GM23248 (cell line): ENCODE measurements at regions not wholly inside any gene's neighbourhood (a gene's known extent, or its start where the extent isn't known, plus 50 kb on each side); places are given as distances from the start of the nearest gene placed in this dataset.

Experiments used
- DNase-seq: peaks from one replicate; pipeline ENCODE4 v3.0.0-alpha.2; 2015
- H2AFZ ChIP-seq: fragments of 200-600 bp; sonication (generic); 2 replicates; pipeline ENCODE4 v1.6.1; 2016; ENCODE audit warnings: antibody characterized with exemption
- H3F3A ChIP-seq: fragments of 200-600 bp; sonication (generic); 2 replicates; pipeline ENCODE4 v1.6.1; 2016; ENCODE audit warnings: mild to moderate bottlenecking, antibody characterized with exemption, mixed run types; ENCODE audit not compliant: insufficient read depth
- H3K27ac ChIP-seq: fragments of 200-600 bp; sonication (generic); 2 replicates; pipeline ENCODE4 v1.5.1; 2016; ENCODE audit warnings: mild to moderate bottlenecking
- H3K27me3 ChIP-seq: fragments of 200-600 bp; sonication (generic); replicated peaks from 2 replicates; pipeline ENCODE4 v1.6.1; 2016; ENCODE audit warnings: mild to moderate bottlenecking; ENCODE audit not compliant: insufficient read depth
- H3K36me3 ChIP-seq: fragments of 200-600 bp; sonication (generic); 2 replicates; pipeline ENCODE4 v1.6.1; 2016; ENCODE audit warnings: low read depth, mild to moderate bottlenecking
- H3K4me1 ChIP-seq: fragments of 200-600 bp; sonication (generic); 2 replicates; pipeline ENCODE4 v1.6.1; 2016; ENCODE audit warnings: mild to moderate bottlenecking; ENCODE audit not compliant: insufficient read depth
- H3K4me2 ChIP-seq: fragments of 200-600 bp; sonication (generic); one replicate; pipeline ENCODE4 v1.6.1; 2016; ENCODE audit warnings: mild to moderate bottlenecking; ENCODE audit not compliant: unreplicated experiment
- H3K4me3 ChIP-seq: fragments of 200-600 bp; sonication (generic); 2 replicates; pipeline ENCODE4 v1.5.1; 2016; ENCODE audit warnings: mild to moderate bottlenecking
- H3K79me2 ChIP-seq: fragments of 200-600 bp; sonication (generic); 2 replicates; pipeline ENCODE4 v1.6.1; 2016; ENCODE audit warnings: mild to moderate bottlenecking; ENCODE audit not compliant: insufficient read depth
- H3K9ac ChIP-seq: fragments of 200-600 bp; sonication (generic); 2 replicates; pipeline ENCODE4 v1.6.1; 2016; ENCODE audit warnings: mild to moderate bottlenecking
- H3K9me2 ChIP-seq: fragments of 200-600 bp; sonication (generic); 2 replicates; pipeline ENCODE4 v1.6.1; 2016; ENCODE audit warnings: mixed run types, mild to moderate bottlenecking, moderate library complexity; ENCODE audit not compliant: insufficient read depth
- H3K9me3 ChIP-seq: fragments of 200-600 bp; sonication (generic); one replicate; pipeline ENCODE4 v1.6.1; 2017; ENCODE audit warnings: low read depth
- H4K20me1 ChIP-seq: fragments of 200-600 bp; sonication (generic); 2 replicates; pipeline ENCODE4 v1.6.0; 2016; ENCODE audit not compliant: insufficient read depth
- EZH2 ChIP-seq: fragments of 200-600 bp; sonication (generic); IDR thresholded peaks from 2 replicates; pipeline ENCODE4 v1.6.1; 2018; ENCODE audit warnings: antibody characterized with exemption, mild to moderate bottlenecking; ENCODE audit not compliant: insufficient read depth, poor library complexity, severe bottlenecking
- EZH2phosphoT487 ChIP-seq: fragments of 200-600 bp; sonication (generic); IDR thresholded peaks from 2 replicates; pipeline ENCODE4 v1.6.1; 2018; ENCODE audit warnings: antibody characterized with exemption, moderate library complexity, mild to moderate bottlenecking, low read depth; ENCODE audit not compliant: insufficient read depth
- WGBS, 2 experiments: methylation state at CpG; one replicate each; pipeline ENCODE4 v1.1.6; 2015 to 2017; ENCODE audit warnings: low lambda C conversion rate in 2 of 2, low coverage in 1 of 2; ENCODE audit errors: missing lambda C conversion rate in 2 of 2; 5-methylcytosine and 5-hydroxymethylcytosine counted together
- in situ Hi-C: fragments of 300-500 bp; cut with MboI; formaldehyde crosslinking; loops from 2 replicates; pipeline ENCODE4 v1.15.0; 2020

DNA sequence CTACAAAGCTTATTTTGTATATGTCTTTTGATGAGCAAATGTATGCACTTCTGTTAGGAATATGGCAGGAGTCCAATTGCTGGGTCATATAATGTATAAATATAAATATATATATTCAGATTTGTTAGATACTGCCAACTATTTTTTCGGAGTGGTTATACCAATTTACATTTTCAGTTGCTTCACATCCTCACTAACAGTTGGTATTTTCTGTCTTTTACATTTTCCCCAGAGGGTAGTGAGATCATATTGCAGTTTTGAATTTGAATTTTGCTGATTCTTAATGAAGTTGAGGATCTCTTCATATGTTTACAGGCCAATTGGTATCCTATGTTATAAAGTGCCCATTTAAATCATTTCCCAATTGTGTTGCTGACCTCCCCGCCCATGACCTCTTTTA is 139.0 kb upstream of the KCNMB2 start:
- Histone ChIP-seq H3K27me3 (no peaks in the 10 kb centered on the region), H3K9me3 (no peaks in the 10 kb centered on the region), H3K27ac (no peak overlapping the region), H2AFZ (no peak overlapping the region), H3K9me2 (no peaks in the 10 kb centered on the region), H3F3A (peaks cover 29% of the 10 kb centered on the region), H3K4me1 (peaks cover 24% of the 10 kb centered on the region), H3K79me2 (no peaks in the 10 kb centered on the region), H3K4me2 (no peak overlapping the region), H4K20me1 (no peaks in the 10 kb centered on the region), H3K9ac (no peak overlapping the region), H3K36me3 (no peaks in the 10 kb centered on the region), H3K4me3 (no peak overlapping the region)
- DNase-seq = no peak
- no peak for TF ChIP-seq EZH2phosphoT487
- no peak for TF ChIP-seq EZH2
- WGBS, 2 experiments = 88 to 96% methylated on average over 2 of the region's 2 CpGs
- in situ Hi-C loops = no loop called here

DNA sequence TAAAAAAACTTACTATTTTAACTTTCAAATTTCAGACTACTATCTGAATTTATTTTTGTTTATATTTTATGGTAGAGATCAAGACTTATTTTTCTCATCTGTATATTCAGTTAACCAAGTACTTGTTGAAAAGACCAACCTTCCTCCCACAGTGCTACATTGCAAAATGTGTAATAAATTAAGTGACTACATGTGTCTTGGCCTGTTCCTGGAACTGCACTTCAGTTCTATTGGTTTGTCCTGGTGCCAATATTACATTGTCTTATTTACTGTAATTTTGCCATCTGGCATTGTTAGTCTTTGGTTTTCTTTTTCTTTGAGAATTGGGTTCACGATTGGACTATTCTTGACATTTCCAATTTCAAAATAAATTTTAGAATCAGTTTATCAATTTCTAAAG is 138.4 kb upstream of the KCNMB2 start:
- no peaks in the 10 kb centered on the region for H3K9me2 ChIP-seq
- no peak overlapping the region for H3K9ac ChIP-seq
- peaks cover 19% of the 10 kb centered on the region for H3K4me1 ChIP-seq
- H2AFZ ChIP-seq = no peak overlapping the region
- H3K27me3 ChIP-seq = no peaks in the 10 kb centered on the region
- peaks cover 22% of the 10 kb centered on the region for H3F3A ChIP-seq
- 21 to 26% methylated on average over 1 of the region's 1 CpG for WGBS, 2 experiments
- no peak overlapping the region for H3K4me3 ChIP-seq
- no peaks in the 10 kb centered on the region for H3K36me3 ChIP-seq
- no peak overlapping the region for H3K27ac ChIP-seq
- H3K9me3 ChIP-seq = no peaks in the 10 kb centered on the region
- DNase-seq = peak; percentile 14
- H4K20me1 ChIP-seq = no peaks in the 10 kb centered on the region
- TF ChIP-seq EZH2 = no peak
- TF ChIP-seq EZH2phosphoT487 = no peak
- no peak overlapping the region for H3K4me2 ChIP-seq
- H3K79me2 ChIP-seq = no peaks in the 10 kb centered on the region
- in situ Hi-C loops = no loop called here

DNA sequence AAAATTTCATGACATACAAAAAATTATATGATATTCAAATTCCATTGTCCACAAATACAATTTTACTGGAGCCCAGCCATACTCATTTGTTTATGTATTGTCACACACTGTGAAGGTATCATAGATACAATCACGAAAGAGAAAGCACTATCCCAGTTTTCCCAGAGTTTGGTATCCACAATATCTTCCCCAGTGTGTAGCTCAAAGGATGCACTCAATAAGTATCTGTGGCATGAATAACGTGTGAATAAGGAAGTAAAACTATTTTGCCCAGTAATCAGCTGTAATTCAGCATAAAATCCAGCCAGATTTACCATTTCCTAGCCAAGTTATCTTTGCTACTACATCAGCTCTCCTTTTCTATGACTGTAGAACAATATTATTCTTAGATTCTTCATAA is 131.3 kb upstream of the KCNMB2 start:
- no peak overlapping the region for H3K27ac ChIP-seq
- 0 out of 2 replicates have a peak, but pooled peaks cover 7% of the 10 kb centered on the region for H3F3A ChIP-seq
- H4K20me1 ChIP-seq = no peaks in the 10 kb centered on the region
- DNase-seq = peak; percentile 38
- H3K4me2 ChIP-seq = peak overlapping the region; percentile 62
- TF ChIP-seq EZH2phosphoT487 (no peak), EZH2 (no peak)
- no peaks in the 10 kb centered on the region for H3K79me2 ChIP-seq
- 18 to 19% methylated on average over 2 of the region's 2 CpGs for WGBS, 2 experiments
- no peaks in the 10 kb centered on the region for H3K27me3 ChIP-seq
- no peaks in the 10 kb centered on the region for H3K9me2 ChIP-seq
- no peaks in the 10 kb centered on the region for H3K9me3 ChIP-seq
- H2AFZ ChIP-seq = peak overlapping the region; percentile 48
- in situ Hi-C loops = no loop called here
- H3K4me3 ChIP-seq = peak overlapping the region; percentile 32
- H3K4me1 ChIP-seq = peaks cover 20% of the 10 kb centered on the region
- H3K36me3 ChIP-seq = no peaks in the 10 kb centered on the region
- no peak overlapping the region for H3K9ac ChIP-seq

DNA sequence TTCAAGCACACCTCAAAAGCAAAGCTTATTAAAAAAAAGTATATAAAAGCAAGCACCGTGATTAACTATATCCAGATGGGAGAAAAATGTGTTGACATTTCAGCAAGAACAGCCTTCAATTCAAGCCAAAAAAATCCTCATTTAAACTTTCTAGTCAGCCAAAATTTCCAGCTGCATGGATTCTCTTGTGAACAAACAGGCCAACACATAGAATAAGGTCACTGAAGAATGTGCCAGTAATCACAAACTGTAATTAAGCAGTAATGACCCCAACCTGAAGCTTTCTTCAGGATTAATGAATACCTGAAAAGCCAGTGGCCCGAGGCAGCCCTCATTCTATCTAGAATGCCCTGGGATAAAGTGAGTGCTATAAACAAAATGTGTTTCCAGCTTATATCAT is 130.7 kb upstream of the KCNMB2 start:
- Histone ChIP-seq H3K79me2 (no peaks in the 10 kb centered on the region), H3K4me1 (peaks cover 20% of the 10 kb centered on the region), H3K27me3 (no peaks in the 10 kb centered on the region), H2AFZ (peak overlapping the region; percentile 48), H3K9ac (no peak overlapping the region), H4K20me1 (no peaks in the 10 kb centered on the region), H3K4me2 (peak overlapping the region; percentile 62), H3K27ac (no peak overlapping the region), H3K9me3 (no peaks in the 10 kb centered on the region), H3K4me3 (peak overlapping the region; percentile 32), H3K36me3 (no peaks in the 10 kb centered on the region), H3K9me2 (no peaks in the 10 kb centered on the region), H3F3A (0 out of 2 replicates have a peak, but pooled peaks cover 7% of the 10 kb centered on the region)
- WGBS, 2 experiments = 25 to 27% methylated on average over 2 of the region's 2 CpGs
- peak; percentile 28 for DNase-seq
- no peak for TF ChIP-seq EZH2
- TF ChIP-seq EZH2phosphoT487 = no peak
- in situ Hi-C loops = no loop called here

DNA sequence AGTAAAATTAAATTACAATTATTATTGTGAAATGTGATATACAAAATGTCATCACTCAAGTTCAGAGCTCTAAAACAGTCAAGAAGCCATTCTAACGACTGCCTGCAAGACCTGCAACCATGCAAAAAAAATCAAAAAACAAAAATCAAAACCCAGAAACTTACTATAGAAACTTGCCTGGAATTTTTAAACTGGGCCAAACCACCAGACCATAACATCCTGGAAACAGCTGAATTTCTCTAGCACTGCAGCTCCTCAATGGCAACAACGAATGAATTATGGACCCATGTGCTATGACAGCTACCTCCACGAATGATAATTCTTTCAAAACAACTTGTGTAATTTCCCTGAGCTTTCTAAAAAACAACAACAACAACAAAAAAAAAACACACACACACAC is 130.0 kb upstream of the KCNMB2 start:
- in situ Hi-C loops = no loop called here
- H3K27ac ChIP-seq = no peak overlapping the region
- H3K4me2 ChIP-seq = no peak overlapping the region
- H3F3A ChIP-seq = 0 out of 2 replicates have a peak, but pooled peaks cover 7% of the 10 kb centered on the region
- 23 to 27% methylated on average over 3 of the region's 3 CpGs for WGBS, 2 experiments
- H3K9ac ChIP-seq = no peak overlapping the region
- H3K9me2 ChIP-seq = no peaks in the 10 kb centered on the region
- no peak overlapping the region for H2AFZ ChIP-seq
- H3K9me3 ChIP-seq = no peaks in the 10 kb centered on the region
- H3K4me3 ChIP-seq = no peak overlapping the region
- H3K36me3 ChIP-seq = no peaks in the 10 kb centered on the region
- peaks cover 20% of the 10 kb centered on the region for H3K4me1 ChIP-seq
- H4K20me1 ChIP-seq = no peaks in the 10 kb centered on the region
- H3K79me2 ChIP-seq = no peaks in the 10 kb centered on the region
- TF ChIP-seq EZH2phosphoT487 (no peak), EZH2 (no peak)
- H3K27me3 ChIP-seq = no peaks in the 10 kb centered on the region
- DNase-seq = peak; percentile 12
